ENCODE measurements at regions not wholly inside any gene's neighbourhood (a gene's known extent, or its start where the extent isn't known, plus 50 kb on each side); places are given as distances from the start of the nearest gene placed in this dataset.
"Not testable (repeated sequence)": the region's sequence is repeated elsewhere in the genome, so short reads cannot be mapped to it uniquely, and the experiment has no call there.

GRCh38 chr2:176892676-176893226 is 319.8 kb upstream of the HNRNPA3 start:
- TF ChIP-seq CTCF (IDR thresholded peaks at IDR 0.05; ENCODE audit: borderline replicate concordance, insufficient read depth, low read depth, low read length), result no peak

GRCh38 chr2:176895158-176895557 is 317.4 kb upstream of the HNRNPA3 start:
- no peak overlapping the region for H3K4me3 ChIP-seq (ENCODE audit: low read depth, low read length)
- TF ChIP-seq CTCF (IDR thresholded peaks at IDR 0.05; ENCODE audit: borderline replicate concordance, insufficient read depth, low read depth, low read length), result no peak

More at GRCh38 chr2:176892676-176893226, 319.8 kb upstream of the HNRNPA3 start:
- no peak overlapping the region for H3K4me3 ChIP-seq (ENCODE audit: low read depth, low read length)

GRCh38 chr2:176902454-176902853 is 310.1 kb upstream of the HNRNPA3 start:
- no peak for TF ChIP-seq CTCF (IDR thresholded peaks at IDR 0.05; ENCODE audit: borderline replicate concordance, insufficient read depth, low read depth, low read length)
- H3K4me3 ChIP-seq (ENCODE audit: low read depth, low read length), result no peak overlapping the region

GRCh38 chr2:176904053-176904452 is 308.5 kb upstream of the HNRNPA3 start:
- H3K4me3 ChIP-seq (ENCODE audit: low read depth, low read length), result not testable (repeated sequence)

GRCh38 chr2:176907341-176907740 is 305.3 kb upstream of the HNRNPA3 start:
- no peak overlapping the region for H3K4me3 ChIP-seq (ENCODE audit: low read depth, low read length)
- TF ChIP-seq CTCF (IDR thresholded peaks at IDR 0.05; ENCODE audit: borderline replicate concordance, insufficient read depth, low read depth, low read length), result no peak

GRCh38 chr2:176910828-176911227 is 301.8 kb upstream of the HNRNPA3 start:
- H3K4me3 ChIP-seq (ENCODE audit: low read depth, low read length), result no peak overlapping the region
- no peak for TF ChIP-seq CTCF (IDR thresholded peaks at IDR 0.05; ENCODE audit: borderline replicate concordance, insufficient read depth, low read depth, low read length)

GRCh38 chr2:176913955-176914354 is 298.6 kb upstream of the HNRNPA3 start:
- TF ChIP-seq CTCF (IDR thresholded peaks at IDR 0.05; ENCODE audit: borderline replicate concordance, insufficient read depth, low read depth, low read length), result no peak
- H3K4me3 ChIP-seq (ENCODE audit: low read depth, low read length), result no peak overlapping the region

GRCh38 chr2:176914371-176914770 is 298.2 kb upstream of the HNRNPA3 start:
- H3K4me3 ChIP-seq (ENCODE audit: low read depth, low read length), result no peak overlapping the region
- TF ChIP-seq CTCF (IDR thresholded peaks at IDR 0.05; ENCODE audit: borderline replicate concordance, insufficient read depth, low read depth, low read length), result no peak

GRCh38 chr2:176922545-176922944 is 290.0 kb upstream of the HNRNPA3 start:
- not testable (repeated sequence) for H3K4me3 ChIP-seq (ENCODE audit: low read depth, low read length)

Measured in GM12875 (cell line).